Stomach smooth muscle (tissue), 2 donors: ENCODE measurements at regions not wholly inside any gene's neighbourhood (a gene's known extent, or its start where the extent isn't known, plus 50 kb on each side); places are given as distances from the start of the nearest gene placed in this dataset.

Experiments used
- H3K27ac ChIP-seq: one replicate; pipeline ENCODE4 v1.7.0; 2013; ENCODE audit warnings: mild to moderate bottlenecking, low read length, inconsistent platforms
- H3K27me3 ChIP-seq, 2 donors: one replicate each; pipeline ENCODE4 v1.7.0; 2013; ENCODE audit warnings: low read length in 2 of 2; ENCODE audit not compliant: insufficient read depth in 2 of 2, control insufficient read depth in 1 of 2
- H3K36me3 ChIP-seq, 2 donors: one replicate each; pipeline ENCODE4 v1.7.0; 2013; ENCODE audit warnings: low read length in 2 of 2; ENCODE audit not compliant: control insufficient read depth in 2 of 2, insufficient read depth in 2 of 2
- H3K4me1 ChIP-seq: one replicate; pipeline ENCODE4 v1.7.0; 2013; ENCODE audit warnings: low read length; ENCODE audit not compliant: control insufficient read depth, insufficient read depth
- H3K4me3 ChIP-seq, 2 donors: one replicate each; pipeline ENCODE4 v1.7.0; 2013; ENCODE audit warnings: low read length in 2 of 2
- H3K9ac ChIP-seq, 2 donors: one replicate each; pipeline ENCODE4 v1.7.0; 2013; ENCODE audit warnings: low read length in 2 of 2, mild to moderate bottlenecking in 1 of 2
- H3K9me3 ChIP-seq, 2 donors: one replicate each; pipeline ENCODE4 v1.7.0; 2013; ENCODE audit warnings: low read length in 2 of 2; ENCODE audit not compliant: control insufficient read depth in 2 of 2
- donor health status: healthy.
- donor health status: Pancreatic carcinoma.

DNA sequence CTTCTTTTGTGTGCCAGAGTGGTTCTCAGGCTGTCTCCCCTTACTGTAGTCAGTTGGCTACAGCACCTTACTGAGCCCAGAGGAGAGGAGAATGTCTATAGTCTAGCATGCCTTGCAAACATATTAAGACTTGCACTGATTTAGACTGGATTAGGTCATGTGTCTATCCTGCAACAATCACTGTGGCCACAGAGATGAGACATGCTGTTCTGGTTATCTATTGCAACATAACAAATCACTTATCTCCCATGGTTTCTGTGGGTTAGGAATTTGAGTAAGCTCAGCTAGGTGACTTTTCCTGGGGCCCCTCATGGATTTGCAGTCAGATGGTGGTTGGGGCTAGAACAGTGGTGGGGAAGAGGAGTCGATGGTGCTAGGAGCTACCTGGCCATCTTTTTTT lies 261.3 kb downstream of the SOD2 start:
- Histone ChIP-seq H3K36me3 (no peaks in the 10 kb centered on the region), H3K4me3 (no peak overlapping the region), H3K9ac (no peak overlapping the region)

DNA sequence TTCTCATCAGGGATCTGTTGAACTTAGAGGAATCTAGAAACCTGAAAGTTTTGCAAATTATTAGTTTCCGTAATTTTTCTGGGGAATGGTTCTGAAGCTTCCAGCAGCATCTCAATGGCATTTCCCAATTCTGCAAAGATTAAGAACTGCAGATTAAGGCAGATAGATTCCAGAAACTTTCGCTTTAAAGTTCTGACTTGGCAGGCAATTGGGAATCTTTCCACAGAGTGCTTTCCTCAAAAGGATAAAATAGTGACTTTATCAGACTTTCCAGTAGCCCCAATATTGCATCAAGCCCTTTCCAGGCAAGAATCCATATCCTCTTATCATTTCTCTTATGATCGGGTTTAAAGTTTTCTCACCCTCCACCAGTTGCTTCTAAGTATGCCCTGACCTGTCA lies 261.1 kb downstream of the FNDC1 start:
- H3K27me3 ChIP-seq = no peaks in the 10 kb centered on the region
- no peak overlapping the region for H3K27ac ChIP-seq
- H3K9ac ChIP-seq = no peak overlapping the region
- H3K4me3 ChIP-seq = no peak overlapping the region
- no peaks in the 10 kb centered on the region for H3K36me3 ChIP-seq
- H3K4me1 ChIP-seq = no peaks in the 10 kb centered on the region
- H3K9me3 ChIP-seq = peaks cover 7 to 18% of the 10 kb centered on the region in 2 donors

More for the DNA sequence above, 261.3 kb downstream of the SOD2 start:
- Histone ChIP-seq H3K9me3 (peaks cover 7 to 18% of the 10 kb centered on the region in 2 donors), H3K4me1 (no peaks in the 10 kb centered on the region), H3K27ac (no peak overlapping the region), H3K27me3 (peaks cover 0 to 2% of the 10 kb centered on the region in 2 donors)

DNA sequence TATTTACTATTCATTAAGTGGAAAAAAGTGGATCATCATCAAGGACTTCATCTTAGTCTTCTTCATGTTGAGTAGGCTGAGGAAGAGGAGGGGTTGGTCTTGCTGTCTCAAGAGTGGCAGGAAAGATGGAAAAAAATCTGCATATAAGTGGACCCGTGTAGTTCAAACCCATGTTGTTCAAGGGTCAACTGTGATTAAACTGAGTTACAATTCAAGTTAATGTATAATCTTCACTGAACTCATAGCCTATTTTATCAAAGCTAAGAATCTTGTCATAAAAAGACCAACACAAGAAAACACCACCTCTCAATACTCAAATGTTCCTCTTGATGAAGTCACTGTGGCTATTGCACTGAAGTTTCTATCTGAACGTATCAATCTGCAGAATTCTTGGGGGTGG lies 260.2 kb downstream of the FNDC1 start:
- no peak overlapping the region for H3K9ac ChIP-seq
- H3K9me3 ChIP-seq = peaks cover 7 to 14% of the 10 kb centered on the region in 2 donors
- no peak overlapping the region for H3K4me3 ChIP-seq
- no peak overlapping the region for H3K27ac ChIP-seq
- H3K27me3 ChIP-seq = no peaks in the 10 kb centered on the region
- H3K36me3 ChIP-seq = no peaks in the 10 kb centered on the region
- H3K4me1 ChIP-seq = no peaks in the 10 kb centered on the region

DNA sequence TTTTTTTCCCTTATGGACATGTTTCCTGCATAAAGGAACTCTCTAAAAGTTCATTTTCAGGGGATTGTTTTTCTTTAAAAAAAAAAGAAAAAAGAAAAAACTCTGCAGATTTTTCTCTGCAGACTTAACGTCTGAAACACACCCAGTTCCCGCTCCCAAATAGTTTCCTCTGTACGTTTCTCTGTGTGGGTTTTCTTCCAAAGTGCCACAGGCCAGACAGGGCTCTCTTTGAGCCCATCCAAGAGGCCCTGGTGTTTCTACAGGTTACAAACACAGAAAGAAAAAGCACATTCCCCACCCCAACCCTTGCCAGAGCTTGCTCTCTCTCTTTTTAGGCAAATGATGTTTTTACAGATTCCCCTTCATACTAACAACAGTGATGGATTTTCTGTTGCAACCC lies 258.6 kb downstream of the FNDC1 start:
- no peaks in the 10 kb centered on the region for H3K4me1 ChIP-seq

DNA sequence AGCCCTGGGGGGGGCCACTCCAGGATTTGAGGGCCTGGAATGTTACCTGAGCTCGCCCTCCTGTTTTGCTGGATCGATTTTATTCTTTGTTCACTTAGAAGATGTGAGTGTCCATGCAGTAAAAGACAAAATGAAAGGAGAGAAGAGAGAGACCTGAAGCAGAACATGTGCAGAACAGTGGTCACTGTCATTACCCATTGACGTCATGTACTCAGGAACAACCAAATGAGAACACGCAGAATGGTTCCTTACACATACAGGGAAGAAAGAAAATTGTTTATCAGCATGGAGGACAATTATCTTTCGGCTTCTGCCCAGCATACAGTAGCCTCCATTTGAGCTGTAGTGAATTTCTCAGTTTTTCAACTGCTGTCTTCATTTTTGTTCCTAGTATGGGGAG lies 258.1 kb downstream of the FNDC1 start:
- no peaks in the 10 kb centered on the region for H3K4me1 ChIP-seq
- no peak overlapping the region for H3K4me3 ChIP-seq
- H3K27me3 ChIP-seq = no peaks in the 10 kb centered on the region
- H3K9ac ChIP-seq = no peak overlapping the region
- H3K27ac ChIP-seq = no peak overlapping the region
- H3K9me3 ChIP-seq = peaks cover 0 to 7% of the 10 kb centered on the region in 2 donors
- H3K36me3 ChIP-seq = no peaks in the 10 kb centered on the region

More for the DNA sequence above, 258.6 kb downstream of the FNDC1 start:
- Histone ChIP-seq H3K36me3 (no peaks in the 10 kb centered on the region), H3K27me3 (no peaks in the 10 kb centered on the region), H3K9me3 (peaks cover 0 to 7% of the 10 kb centered on the region in 2 donors), H3K9ac (no peak overlapping the region), H3K4me3 (no peak overlapping the region), H3K27ac (no peak overlapping the region)

DNA sequence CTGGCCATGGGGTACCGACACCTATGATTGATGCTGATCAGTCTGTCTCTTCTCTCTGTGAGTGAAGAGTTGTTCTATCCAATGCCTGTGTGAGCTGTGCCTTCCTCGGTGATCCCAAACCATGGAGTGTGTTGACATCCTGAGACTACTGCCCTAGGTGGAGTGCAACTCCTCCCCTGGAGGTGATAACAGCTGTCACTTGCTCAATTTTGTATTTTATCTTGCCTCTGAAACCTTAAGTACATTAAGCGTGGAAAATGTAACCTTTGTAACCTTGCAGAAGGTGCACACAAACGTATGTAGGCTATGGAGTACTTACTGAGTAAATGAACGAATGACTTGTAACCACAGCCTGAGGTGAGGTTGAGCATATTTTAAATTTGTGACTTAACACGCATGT lies 256.2 kb downstream of the FNDC1 start:
- Histone ChIP-seq H3K9me3 (no peaks in the 10 kb centered on the region), H3K27ac (no peak overlapping the region), H3K27me3 (no peaks in the 10 kb centered on the region), H3K4me1 (no peaks in the 10 kb centered on the region), H3K4me3 (no peak overlapping the region), H3K36me3 (no peaks in the 10 kb centered on the region), H3K9ac (no peak overlapping the region)

DNA sequence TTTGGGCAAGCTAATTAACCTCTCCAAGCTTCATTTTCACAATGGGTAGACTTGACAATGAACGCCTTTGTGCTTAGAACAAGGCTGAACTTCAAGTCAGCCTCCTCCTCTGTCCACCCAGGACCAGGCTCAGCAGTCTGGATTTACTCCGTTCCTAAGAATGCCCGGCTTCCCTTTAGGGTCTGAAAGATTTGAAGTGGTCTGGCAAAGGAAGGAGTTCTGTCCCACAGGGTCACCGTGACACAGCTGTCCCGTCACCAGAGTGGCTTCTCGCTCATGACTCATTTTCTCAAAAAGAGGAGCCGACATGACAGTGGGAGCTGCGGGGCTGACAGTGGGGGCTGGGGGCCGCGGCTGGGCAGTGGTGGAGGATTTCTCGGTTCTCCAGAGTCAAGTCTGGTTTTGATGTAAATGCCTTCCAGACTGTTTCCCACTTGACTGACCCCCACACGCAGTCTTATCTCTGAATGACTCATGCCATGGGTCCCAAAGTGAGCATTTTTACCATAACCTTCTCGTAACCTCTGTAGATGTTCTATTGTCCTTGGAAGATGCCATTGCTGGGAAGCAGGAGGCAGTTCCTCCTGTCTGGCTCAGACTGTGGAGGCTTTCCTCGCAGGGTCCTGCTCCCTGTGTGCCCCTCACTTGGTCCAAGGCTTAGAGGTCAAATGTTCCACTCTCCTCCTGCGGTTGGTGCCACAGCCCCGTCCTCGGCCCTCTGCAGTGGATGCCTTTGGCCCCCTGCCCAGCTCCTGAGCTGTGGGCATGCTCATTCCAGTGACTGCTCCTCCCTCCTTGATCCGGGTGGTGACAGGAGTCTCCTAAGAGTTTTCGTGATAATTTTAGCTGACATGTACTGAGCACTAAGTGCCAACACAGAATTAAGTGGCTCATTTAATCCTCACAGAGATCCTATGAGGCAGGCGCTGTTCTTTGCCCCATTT lies 253.1 kb downstream of the FNDC1 start:
- no peak overlapping the region for H3K4me3 ChIP-seq
- H3K9me3 ChIP-seq = peaks cover 0 to 3% of the 10 kb centered on the region in 2 donors

DNA sequence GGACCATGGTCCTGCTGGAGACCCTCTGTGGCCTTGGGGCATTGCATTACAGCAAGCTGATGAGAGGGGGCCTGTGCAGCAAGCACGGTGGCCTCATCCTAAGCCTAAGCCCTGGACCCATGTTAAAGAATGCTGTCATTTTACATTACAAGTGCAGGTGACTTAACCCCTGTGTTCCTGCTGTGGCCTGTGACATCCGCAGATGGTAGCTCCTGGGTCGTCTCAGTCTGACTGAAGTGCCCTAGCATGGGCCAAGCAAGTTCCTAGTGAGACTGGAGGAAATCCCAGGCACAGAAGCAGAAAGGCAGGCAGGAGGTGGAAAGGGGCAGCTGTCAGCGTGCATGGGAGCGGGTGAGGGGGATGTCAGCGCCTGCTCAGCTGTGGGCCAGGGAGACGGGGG lies 252.4 kb downstream of the FNDC1 start:
- no peaks in the 10 kb centered on the region for H3K4me1 ChIP-seq
- H3K36me3 ChIP-seq = no peaks in the 10 kb centered on the region
- no peak overlapping the region for H3K4me3 ChIP-seq
- H3K9me3 ChIP-seq = peaks cover 0 to 4% of the 10 kb centered on the region in 2 donors
- H3K9ac ChIP-seq = no peak overlapping the region
- H3K27me3 ChIP-seq = no peaks in the 10 kb centered on the region
- no peak overlapping the region for H3K27ac ChIP-seq

More for the DNA sequence above, 253.1 kb downstream of the FNDC1 start:
- H3K27me3 ChIP-seq = no peaks in the 10 kb centered on the region
- H3K9ac ChIP-seq = no peak overlapping the region
- H3K27ac ChIP-seq = no peak overlapping the region
- no peaks in the 10 kb centered on the region for H3K4me1 ChIP-seq
- H3K36me3 ChIP-seq = no peaks in the 10 kb centered on the region

DNA sequence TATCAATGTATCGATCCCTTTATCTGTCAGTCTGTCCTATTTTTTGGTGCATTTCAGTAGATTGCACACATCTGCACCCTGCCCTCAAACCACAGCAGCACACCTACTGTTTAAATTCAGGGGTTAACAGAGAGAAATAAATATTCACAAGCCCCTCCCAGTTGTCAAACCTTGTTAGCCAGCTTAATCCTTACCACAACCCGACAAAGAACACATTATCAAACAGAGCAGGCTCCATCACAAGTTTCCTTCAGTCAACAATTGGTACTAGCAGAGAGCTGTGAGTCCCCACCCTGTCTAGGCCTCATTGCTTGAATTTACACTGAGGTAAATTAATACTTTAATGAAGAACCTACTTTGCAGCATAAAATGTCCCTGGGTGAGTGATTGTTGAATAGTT lies 249.8 kb downstream of the FNDC1 start:
- H3K36me3 ChIP-seq = no peaks in the 10 kb centered on the region
- no peak overlapping the region for H3K9ac ChIP-seq
- no peak overlapping the region for H3K4me3 ChIP-seq
- peaks cover 4 to 11% of the 10 kb centered on the region in 2 donors for H3K9me3 ChIP-seq
- no peaks in the 10 kb centered on the region for H3K4me1 ChIP-seq
- no peak overlapping the region for H3K27ac ChIP-seq
- no peaks in the 10 kb centered on the region for H3K27me3 ChIP-seq

DNA sequence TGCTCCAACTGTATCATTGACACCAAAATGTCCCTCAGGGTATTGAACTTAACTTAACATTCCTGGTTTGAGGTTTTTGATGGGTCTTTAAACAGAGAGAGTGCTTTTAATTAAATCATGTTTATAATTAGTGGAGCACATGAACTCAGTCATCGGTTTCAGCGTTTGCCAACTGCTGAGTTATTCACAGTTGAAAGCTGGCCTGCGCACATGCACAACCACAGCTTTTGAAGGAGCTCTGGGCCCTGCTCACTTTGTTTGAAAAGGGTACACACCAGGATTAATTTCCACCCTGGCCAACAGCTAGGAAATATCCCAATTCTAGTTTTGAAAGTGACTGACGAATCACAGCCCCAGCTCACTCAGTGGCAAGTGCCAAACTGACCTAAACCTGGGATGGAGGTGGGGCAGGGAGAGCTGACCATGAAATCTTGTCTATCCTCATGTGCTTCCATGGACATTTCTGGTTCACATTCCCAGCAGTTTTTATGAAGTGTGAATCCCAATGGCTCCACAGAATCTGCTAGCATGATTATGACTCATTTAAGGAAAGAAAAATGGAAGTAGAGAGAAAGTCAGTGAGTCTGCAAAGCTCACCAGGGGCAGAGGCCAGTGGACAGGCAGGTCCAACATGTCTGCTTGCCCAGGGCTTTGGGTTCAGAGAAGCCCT lies 247.8 kb downstream of the FNDC1 start:
- Histone ChIP-seq H3K9me3 (peaks cover 4 to 11% of the 10 kb centered on the region in 2 donors), H3K27ac (no peak overlapping the region), H3K9ac (no peak overlapping the region), H3K27me3 (no peaks in the 10 kb centered on the region), H3K36me3 (no peaks in the 10 kb centered on the region), H3K4me1 (no peaks in the 10 kb centered on the region), H3K4me3 (no peak overlapping the region)

DNA sequence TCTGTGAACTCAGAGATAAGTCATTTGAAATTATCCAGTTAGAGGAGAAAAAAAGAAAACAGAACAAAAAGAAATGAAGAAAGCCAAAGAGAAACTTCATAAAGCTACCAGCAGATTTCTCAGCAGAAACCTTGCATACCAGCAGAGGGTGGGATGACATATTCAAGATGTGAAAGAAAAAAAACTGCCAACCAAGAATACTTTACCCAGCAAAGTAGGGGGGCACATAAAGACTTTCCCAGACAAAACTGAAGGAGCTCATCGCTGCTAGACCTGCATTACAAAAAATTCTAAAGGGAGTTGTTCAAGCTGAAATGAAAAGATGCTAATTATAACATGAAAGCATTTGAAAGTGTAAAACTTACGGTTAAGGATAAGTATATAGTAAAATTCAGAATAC lies 246.3 kb downstream of the FNDC1 start:
- Histone ChIP-seq H3K4me1 (no peaks in the 10 kb centered on the region), H3K4me3 (no peak overlapping the region), H3K27me3 (no peaks in the 10 kb centered on the region), H3K9me3 (peaks cover 4 to 11% of the 10 kb centered on the region in 2 donors), H3K27ac (no peak overlapping the region), H3K36me3 (no peaks in the 10 kb centered on the region), H3K9ac (no peak overlapping the region)
